ENCODE measurements at regions not wholly inside any gene's neighbourhood (a gene's known extent, or its start where the extent isn't known, plus 50 kb on each side); places are given as distances from the start of the nearest gene placed in this dataset.
"Not testable (repeated sequence)": the region's sequence is repeated elsewhere in the genome, so short reads cannot be mapped to it uniquely, and the experiment has no call there.

GRCh38 chr3:14252321-14253021, 73.9 kb downstream of the LSM3 start:
- no peak for DNase-seq (ENCODE audit: low read depth)

GRCh38 chr3:14253022-14253706, 74.5 kb downstream of the LSM3 start:
- DNase-seq (ENCODE audit: low read depth): no peak

GRCh38 chr3:14253707-14254382, 75.2 kb downstream of the LSM3 start:
- DNase-seq (ENCODE audit: low read depth): no peak

GRCh38 chr3:14254812-14255702, 76.4 kb downstream of the LSM3 start:
- no peak for DNase-seq (ENCODE audit: low read depth)

- DNase-seq (ENCODE audit: low read depth): no peak
Observed at GRCh38 chr3:14256046-14256445, 77.4 kb downstream of the LSM3 start.

- no peak for DNase-seq (ENCODE audit: low read depth)
Observed at GRCh38 chr3:14256561-14257342, 78.1 kb downstream of the LSM3 start.

GRCh38 chr3:14258906-14259904, 80.6 kb downstream of the LSM3 start:
- no peak for DNase-seq (ENCODE audit: low read depth)

- no peak for DNase-seq (ENCODE audit: low read depth)
Observed at GRCh38 chr3:14260463-14260862, 81.8 kb downstream of the LSM3 start.

GRCh38 chr3:14261229-14261628, 82.6 kb downstream of the LSM3 start:
- no peak for DNase-seq (ENCODE audit: low read depth)

- no peak for DNase-seq (ENCODE audit: low read depth)
Observed at GRCh38 chr3:14262212-14262611, 83.6 kb downstream of the LSM3 start.

GRCh38 chr3:14262867-14263266, 84.2 kb downstream of the LSM3 start:
- DNase-seq (ENCODE audit: low read depth): no peak

GRCh38 chr3:14263317-14264005, 84.8 kb downstream of the LSM3 start:
- no peak for DNase-seq (ENCODE audit: low read depth)

GRCh38 chr3:14265246-14265962, 86.8 kb downstream of the LSM3 start:
- no peak for DNase-seq (ENCODE audit: low read depth)

GRCh38 chr3:14266361-14266760, 87.7 kb downstream of the LSM3 start:
- peak; percentile 56 for DNase-seq (ENCODE audit: low read depth)

- no peak for DNase-seq (ENCODE audit: low read depth)
Observed at GRCh38 chr3:14267976-14268375, 89.4 kb downstream of the LSM3 start.

GRCh38 chr3:14268897-14269296, 90.3 kb downstream of the LSM3 start:
- no peak for DNase-seq (ENCODE audit: low read depth)

- DNase-seq (ENCODE audit: low read depth): not testable (repeated sequence)
Observed at GRCh38 chr3:14272041-14272958, 93.7 kb downstream of the LSM3 start.

Measured in forelimb muscle (tissue), 1 donor.